HCEC 1CT (cell line): ENCODE measurements at regions not wholly inside any gene's neighbourhood (a gene's known extent, or its start where the extent isn't known, plus 50 kb on each side); places are given as distances from the start of the nearest gene placed in this dataset.
"Not testable (repeated sequence)": the region's sequence is repeated elsewhere in the genome, so short reads cannot be mapped to it uniquely, and the experiment has no call there.

Experiments
- DNase-seq: peaks from one replicate; pipeline ENCODE4 v3.0.0-alpha.2; 2017

GRCh38 chr11:7874056-7874455 lies 57.0 kb downstream of the OR10A6 start:
- DNase-seq, result no peak

GRCh38 chr11:7872890-7873289 lies 58.2 kb downstream of the OR10A6 start:
- no peak for DNase-seq

- DNase-seq, result peak; percentile 75
Measured at GRCh38 chr11:7871056-7871455, 60.0 kb downstream of the OR10A6 start.

- peak; percentile 81 for DNase-seq
Measured at GRCh38 chr11:7869467-7869866, 61.6 kb downstream of the OR10A6 start.

- not testable (repeated sequence) for DNase-seq
Measured at GRCh38 chr11:7861292-7861691, 64.5 kb upstream of the OR5P2 start.

- not testable (repeated sequence) for DNase-seq
Measured at GRCh38 chr11:7860844-7861243, 64.1 kb upstream of the OR5P2 start.

- DNase-seq, result no peak
Measured at GRCh38 chr11:7858006-7858405, 61.3 kb upstream of the OR5P2 start.

- no peak for DNase-seq
Measured at GRCh38 chr11:7851391-7851790, 54.6 kb upstream of the OR5P2 start.

GRCh38 chr11:7849018-7849417 lies 52.3 kb upstream of the OR5P2 start:
- no peak for DNase-seq
